HCT116 (cell line): ENCODE measurements at regions not wholly inside any gene's neighbourhood (a gene's known extent, or its start where the extent isn't known, plus 50 kb on each side); places are given as distances from the start of the nearest gene placed in this dataset.

Experiments used
- ATAC-seq: fragments of 200-7000 bp; cut with Tn5 transposase; 2 replicates; pipeline ENCODE4 v1.9.1; 2020; ENCODE audit warnings: mild to moderate bottlenecking, moderate library complexity
- BruUV-seq: library from RNA; stranded (reverse); fragments of 400-500 nt; replicated peaks from 2 replicates; lab custom pipeline; 2021; lab: Mats Ljungman, UMichigan
- CTCF ChIA-PET: fragments of 300-600 bp; sonication (Branson Sonifier 250); formaldehyde crosslinking; loops from one replicate; lab custom pipeline; 2021; ENCODE audit warnings: antibody characterized with exemption; lab: Charles Lee
- POLR2A ChIA-PET: fragments of 300-600, 350-600 bp; sonication (Branson Sonifier 250); formaldehyde crosslinking; loops from one replicate; lab custom pipeline; 2021; ENCODE audit warnings: antibody characterized with exemption; lab: Charles Lee
- RAD21 ChIA-PET, 2 experiments: fragments of 300-600 bp; sonication (Branson Sonifier 250); formaldehyde crosslinking; loops; one replicate each; lab custom pipeline; 2023; ENCODE audit warnings: low total read pairs in 2 of 2; ENCODE audit not compliant: uncharacterized antibody in 2 of 2, unreplicated experiment in 2 of 2, low non-redundant PET in 1 of 2; lab: Charles Lee
- DNase-seq: peaks from one replicate; pipeline ENCODE4 v3.0.0-alpha.2; 2010; ENCODE audit warnings: low read depth, low spot score
- H2AFZ ChIP-seq: fragments of 200-600 bp; shearing (Covaris generic), sonication (generic); 2 replicates; pipeline ENCODE4 v1.6.1; 2017; ENCODE audit warnings: low read depth, mixed run types, mixed read lengths, antibody characterized with exemption, low read length; ENCODE audit not compliant: poor library complexity, severe bottlenecking
- H3K27ac ChIP-seq: 2 replicates; pipeline ENCODE4 v1.5.1; 2012; ENCODE audit warnings: low read depth, low read length
- H3K27me3 ChIP-seq: fragments of 200-600 bp; sonication (generic); 2 replicates; pipeline ENCODE4 v1.6.1; 2016; ENCODE audit warnings: mixed run types, low read length, mixed read lengths; ENCODE audit not compliant: insufficient read depth
- H3K36me3 ChIP-seq, 2 experiments: fragments of 200-500 bp in 1 of 2; fragments of 200-600 bp in 1 of 2; sonication (Bioruptor generic) in 1 of 2; sonication (generic) in 1 of 2; 2 replicates each; pipeline versions ENCODE4 v1.5.1 to v1.6.1; 2014 to 2016; ENCODE audit warnings: low read length in 2 of 2, inconsistent platforms in 1 of 2, mixed read lengths in 1 of 2, mixed run types in 1 of 2; ENCODE audit not compliant: insufficient read depth in 2 of 2, control insufficient read depth in 1 of 2
- H3K4me1 ChIP-seq, 2 experiments: fragments of 200-600 bp in 1 of 2; sonication (generic) in 1 of 2; 2 replicates each; pipeline versions ENCODE4 v1.5.1 to v1.6.1; 2012 to 2017; ENCODE audit warnings: low read length in 2 of 2, inconsistent platforms in 1 of 2, mild to moderate bottlenecking in 1 of 2, mixed read lengths in 1 of 2, mixed run types in 1 of 2, moderate library complexity in 1 of 2; ENCODE audit not compliant: insufficient read depth in 2 of 2, control insufficient read depth in 1 of 2
- H3K4me2 ChIP-seq: fragments of 200-600 bp; sonication (generic); 2 replicates; pipeline ENCODE4 v1.6.1; 2017; ENCODE audit warnings: mixed run types, low read length, mixed read lengths
- H3K4me3 ChIP-seq, 2 experiments: fragments of 200-600 bp in 1 of 2; sonication (generic) in 1 of 2; replicated peaks in 1 of 2; 2 replicates each; pipeline ENCODE4 v1.5.1; 2011 to 2016; ENCODE audit warnings: low read length in 2 of 2, control low read depth in 1 of 2, low read depth in 1 of 2, mild to moderate bottlenecking in 1 of 2, mixed read lengths in 1 of 2, mixed run types in 1 of 2
- H3K79me2 ChIP-seq: fragments of 200-600 bp; sonication (generic); 2 replicates; pipeline ENCODE4 v1.6.1; 2017; ENCODE audit warnings: mild to moderate bottlenecking, mixed run types, low read length, moderate library complexity, mixed read lengths; ENCODE audit not compliant: insufficient read depth
- H3K9ac ChIP-seq: fragments of 200-600 bp; sonication (generic); 2 replicates; pipeline ENCODE4 v1.6.1; 2016; ENCODE audit warnings: low read length, mixed read lengths
- H3K9me2 ChIP-seq: fragments of 200-600 bp; sonication (generic), shearing (Covaris generic); 2 replicates; pipeline ENCODE4 v1.6.1; 2017; ENCODE audit warnings: mixed run types, mild to moderate bottlenecking, moderate library complexity; ENCODE audit not compliant: insufficient read depth
- H3K9me3 ChIP-seq, 2 experiments: fragments of 200-500 bp in 1 of 2; fragments of 200-600 bp in 1 of 2; sonication (Bioruptor generic) in 1 of 2; sonication (generic) in 1 of 2; 2 replicates each; pipeline ENCODE4 v1.6.1; 2014 to 2017; ENCODE audit warnings: low read length in 2 of 2, mixed read lengths in 2 of 2, inconsistent platforms in 1 of 2, low read depth in 1 of 2, mild to moderate bottlenecking in 1 of 2, mixed run types in 1 of 2, moderate library complexity in 1 of 2; ENCODE audit not compliant: control insufficient read depth in 1 of 2, insufficient read depth in 1 of 2
- H4K20me1 ChIP-seq: fragments of 200-600 bp; sonication (generic), shearing (Covaris generic); 2 replicates; pipeline ENCODE4 v1.6.1; 2017; ENCODE audit warnings: mixed run types, mild to moderate bottlenecking, moderate library complexity; ENCODE audit not compliant: insufficient read depth
- CBX3 ChIP-seq: IDR thresholded peaks from 2 replicates; pipeline ENCODE4 v1.6.1; 2012; ENCODE audit warnings: low read depth
- ELF1 ChIP-seq: IDR thresholded peaks from 2 replicates; pipeline ENCODE4 v1.6.1; 2012; ENCODE audit warnings: low read depth, borderline replicate concordance
- EZH2phosphoT487 ChIP-seq: fragments of 200-600 bp; IDR thresholded peaks from 2 replicates; pipeline ENCODE4 v1.6.1; 2018; ENCODE audit warnings: antibody characterized with exemption, borderline replicate concordance
- JUND ChIP-seq: IDR thresholded peaks from 2 replicates; pipeline ENCODE4 v1.6.1; 2012
- TCF7L2 ChIP-seq: IDR thresholded peaks from 2 replicates; pipeline ENCODE4 v1.7.0; 2011; ENCODE audit warnings: borderline replicate concordance, inconsistent platforms; ENCODE audit not compliant: insufficient read depth, insufficient read length; ENCODE audit errors: extremely low read depth
- YY1 ChIP-seq: IDR thresholded peaks from 2 replicates; pipeline ENCODE4 v1.6.1; 2011; ENCODE audit warnings: low read length, low read depth, moderate library complexity, mild to moderate bottlenecking; ENCODE audit not compliant: insufficient replicate concordance; ENCODE audit errors: extremely low read depth
- intact Hi-C: fragments of 100-400 bp; cut with micrococcal nuclease; formaldehyde crosslinking; loops from 2 replicates; pipeline ENCODE4 v1.10.0; 2022
- TF ChIP-seq, protein P1 (sequence below): IDR thresholded peaks from 2 replicates; pipeline ENCODE4 v1.6.1; 2012

DNA sequence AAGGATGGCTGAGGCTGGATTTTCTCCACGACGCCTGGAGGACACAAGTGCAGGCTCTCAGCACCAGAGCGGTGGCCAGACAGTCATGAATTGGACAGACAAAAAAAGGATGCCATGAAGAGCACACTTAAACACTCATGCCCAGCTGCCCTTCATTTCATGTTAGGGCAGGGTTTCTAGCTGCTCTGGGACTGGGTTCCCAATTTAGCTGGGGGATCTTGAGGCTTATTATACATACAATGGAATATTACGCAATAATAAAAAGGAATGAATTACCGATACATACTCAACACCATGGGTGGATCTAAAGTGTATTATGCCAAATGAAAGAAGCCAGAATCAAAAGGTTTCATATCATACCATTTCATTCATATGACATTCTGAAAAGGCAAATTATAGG is 512.1 kb upstream of the LRRC4C start:
- Histone ChIP-seq H3K4me3 (no peak overlapping the region), H3K27me3 (no peaks in the 10 kb centered on the region), H3K9ac (no peak overlapping the region), H3K79me2 (no peaks in the 10 kb centered on the region), H2AFZ (no peak overlapping the region), H4K20me1 (no peaks in the 10 kb centered on the region), H3K36me3 (no peaks in the 10 kb centered on the region), H3K4me1 (no peaks in the 10 kb centered on the region), H3K4me2 (no peak overlapping the region)
- no peak for DNase-seq
- no TSS peak for BruUV-seq
- intact Hi-C loops, result no loop called here
- RAD21 ChIA-PET, result no interaction called here
- CTCF ChIA-PET, result no interaction called here
- ATAC-seq, result no peak
- TF ChIP-seq TCF7L2, result no peak
- no peak for TF ChIP-seq YY1
- TF ChIP-seq, protein P1, sequence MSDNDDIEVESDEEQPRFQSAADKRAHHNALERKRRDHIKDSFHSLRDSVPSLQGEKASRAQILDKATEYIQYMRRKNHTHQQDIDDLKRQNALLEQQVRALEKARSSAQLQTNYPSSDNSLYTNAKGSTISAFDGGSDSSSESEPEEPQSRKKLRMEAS, result no peak
- no peak for TF ChIP-seq CBX3
- no peak for TF ChIP-seq JUND
- TF ChIP-seq, all 23 proteins: peak for 0
- POLR2A ChIA-PET, result no interaction called here
- Histone ChIP-seq H3K9me2 (no peaks in the 10 kb centered on the region), H3K9me3 (peaks cover 8 to 17% of the 10 kb centered on the region in 2 experiments; a peak in 2 of 4 replicates), H3K27ac (no peak overlapping the region)

DNA sequence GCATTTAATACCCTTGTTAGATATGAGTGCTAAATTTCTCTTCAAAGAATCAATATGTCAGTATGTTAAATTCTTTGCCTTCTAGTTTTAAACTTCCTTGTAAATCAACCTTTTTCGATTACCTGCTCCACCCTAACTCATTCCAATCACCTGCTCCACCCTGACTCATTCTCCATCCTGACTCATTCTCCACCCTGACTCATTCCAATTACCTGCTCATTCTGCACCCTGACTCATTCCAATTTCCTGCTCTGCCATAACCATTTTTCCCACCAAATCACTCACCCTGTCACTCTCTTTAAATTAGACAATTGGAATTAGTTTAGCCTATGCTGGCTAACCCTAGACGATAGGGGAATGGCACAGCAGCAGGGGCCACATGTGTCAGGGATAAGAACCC is 519.5 kb upstream of the LRRC4C start:
- no peaks in the 10 kb centered on the region for H3K4me1 ChIP-seq
- intact Hi-C loops, result no loop called here
- H3K79me2 ChIP-seq, result no peaks in the 10 kb centered on the region
- no peak overlapping the region for H3K27ac ChIP-seq
- CTCF ChIA-PET, result no interaction called here
- POLR2A ChIA-PET, result no interaction called here
- H3K9me3 ChIP-seq, result peaks cover under 1 to 48% of the 10 kb centered on the region in 2 experiments; a peak in 2 of 4 replicates
- ATAC-seq (no peak), DNase-seq (no peak)
- no peak overlapping the region for H3K9ac ChIP-seq
- no peak overlapping the region for H2AFZ ChIP-seq
- H4K20me1 ChIP-seq, result no peaks in the 10 kb centered on the region
- no peaks in the 10 kb centered on the region for H3K27me3 ChIP-seq
- RAD21 ChIA-PET, result no interaction called here
- TF ChIP-seq EZH2phosphoT487, result no peak
- TF ChIP-seq ELF1, result no peak
- TF ChIP-seq, all 23 proteins: peak for 0
- no TSS peak for BruUV-seq
- Histone ChIP-seq H3K9me2 (no peaks in the 10 kb centered on the region), H3K36me3 (no peaks in the 10 kb centered on the region), H3K4me2 (no peak overlapping the region), H3K4me3 (no peak overlapping the region)
